GM20000 (cell line): ENCODE measurements at regions not wholly inside any gene's neighbourhood (a gene's known extent, or its start where the extent isn't known, plus 50 kb on each side); places are given as distances from the start of the nearest gene placed in this dataset.

Source experiments
- DNase-seq: peaks from one replicate; pipeline ENCODE4 v3.0.0; 2012; ENCODE audit warnings: low spot score
- TF ChIP-seq, protein P1 (sequence below): IDR thresholded peaks from 2 replicates; pipeline ENCODE4 v1.5.1; 2012; ENCODE audit warnings: mild to moderate bottlenecking, control low read depth; ENCODE audit errors: extremely low read depth, missing control alignments

DNA sequence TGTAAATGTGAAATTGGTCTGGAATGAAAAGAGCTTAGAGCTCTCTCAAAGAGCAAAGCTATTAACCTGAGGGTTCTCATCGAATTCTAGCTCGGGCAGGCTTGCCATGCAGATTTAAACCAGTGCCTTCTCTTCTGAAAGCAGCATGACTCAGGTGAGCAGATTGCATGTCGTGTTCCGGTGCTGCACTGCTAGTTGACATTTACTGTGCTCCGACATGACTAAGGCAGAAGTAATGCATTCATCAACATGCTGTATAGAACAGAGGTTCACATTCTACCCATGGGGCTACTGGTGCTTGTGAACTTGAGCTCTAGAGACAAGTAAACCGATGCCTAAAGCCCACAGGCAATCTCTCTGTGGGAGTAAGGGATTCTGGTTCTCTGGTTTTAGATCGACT lies 947.7 kb downstream of the EFNB2 start:
- TF ChIP-seq, protein P1, sequence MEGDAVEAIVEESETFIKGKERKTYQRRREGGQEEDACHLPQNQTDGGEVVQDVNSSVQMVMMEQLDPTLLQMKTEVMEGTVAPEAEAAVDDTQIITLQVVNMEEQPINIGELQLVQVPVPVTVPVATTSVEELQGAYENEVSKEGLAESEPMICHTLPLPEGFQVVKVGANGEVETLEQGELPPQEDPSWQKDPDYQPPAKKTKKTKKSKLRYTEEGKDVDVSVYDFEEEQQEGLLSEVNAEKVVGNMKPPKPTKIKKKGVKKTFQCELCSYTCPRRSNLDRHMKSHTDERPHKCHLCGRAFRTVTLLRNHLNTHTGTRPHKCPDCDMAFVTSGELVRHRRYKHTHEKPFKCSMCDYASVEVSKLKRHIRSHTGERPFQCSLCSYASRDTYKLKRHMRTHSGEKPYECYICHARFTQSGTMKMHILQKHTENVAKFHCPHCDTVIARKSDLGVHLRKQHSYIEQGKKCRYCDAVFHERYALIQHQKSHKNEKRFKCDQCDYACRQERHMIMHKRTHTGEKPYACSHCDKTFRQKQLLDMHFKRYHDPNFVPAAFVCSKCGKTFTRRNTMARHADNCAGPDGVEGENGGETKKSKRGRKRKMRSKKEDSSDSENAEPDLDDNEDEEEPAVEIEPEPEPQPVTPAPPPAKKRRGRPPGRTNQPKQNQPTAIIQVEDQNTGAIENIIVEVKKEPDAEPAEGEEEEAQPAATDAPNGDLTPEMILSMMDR, result no peak
- no peak for DNase-seq

DNA sequence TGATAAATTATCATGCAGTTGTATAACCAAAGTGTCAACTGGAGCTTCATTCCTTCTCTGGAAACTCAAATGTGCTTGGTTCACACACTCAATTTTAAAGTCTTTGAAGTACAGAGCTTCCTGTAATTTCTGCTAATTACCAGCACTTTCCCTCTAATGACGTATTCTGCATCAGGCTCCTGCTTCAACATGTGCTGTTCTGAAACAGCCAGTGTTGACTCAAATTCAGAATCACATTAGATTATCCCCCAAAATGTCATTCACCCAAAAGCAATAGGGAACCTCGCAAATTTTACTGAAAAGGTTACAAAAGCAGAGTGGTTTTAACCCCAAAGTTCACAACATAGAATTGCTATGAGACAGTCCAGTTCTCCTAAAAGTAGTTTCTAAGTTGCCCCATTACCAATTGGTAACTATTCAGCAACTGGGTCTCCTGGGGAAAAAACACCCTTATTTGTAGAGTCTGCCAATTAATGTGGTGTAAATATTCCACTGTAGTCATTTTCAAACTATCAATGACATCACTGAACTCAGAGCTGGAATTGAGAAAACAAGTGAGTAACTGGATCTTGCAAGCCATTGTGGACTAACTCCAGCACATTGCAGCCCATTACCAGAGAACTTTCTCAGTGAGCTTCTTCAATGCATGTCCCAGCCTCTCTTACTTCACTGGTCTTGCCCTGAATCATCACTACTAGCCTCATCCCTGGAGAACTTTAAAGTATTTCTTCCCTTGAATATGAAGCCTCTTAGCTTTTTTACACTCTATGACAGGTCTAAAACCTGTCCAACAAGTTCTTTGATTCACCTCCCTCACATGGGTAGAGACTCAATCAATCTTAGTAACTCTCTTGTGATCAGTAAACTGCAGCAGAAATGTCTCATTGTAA lies 955.4 kb downstream of the EFNB2 start:
- TF ChIP-seq, protein P1, result no peak
- DNase-seq, result no peak

DNA sequence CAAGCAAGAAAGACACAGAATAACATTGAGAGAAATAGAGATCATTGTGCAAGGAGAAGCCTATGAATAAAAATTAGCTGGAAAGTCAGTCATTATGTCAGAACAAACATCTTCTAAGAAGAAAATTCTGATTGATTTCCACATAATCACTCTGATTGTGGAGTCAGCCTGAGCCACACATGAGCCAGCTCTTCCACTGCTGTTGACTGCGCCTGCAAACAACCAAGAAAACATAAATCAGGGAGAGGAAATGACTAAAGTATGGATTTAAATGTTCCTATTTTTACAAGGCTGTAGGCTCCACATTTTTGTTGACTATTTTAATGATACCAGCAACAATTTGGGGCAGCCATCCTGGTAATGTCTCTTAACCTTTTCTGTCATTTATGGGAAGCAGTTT lies 962.3 kb downstream of the EFNB2 start:
- DNase-seq, result no peak

DNA sequence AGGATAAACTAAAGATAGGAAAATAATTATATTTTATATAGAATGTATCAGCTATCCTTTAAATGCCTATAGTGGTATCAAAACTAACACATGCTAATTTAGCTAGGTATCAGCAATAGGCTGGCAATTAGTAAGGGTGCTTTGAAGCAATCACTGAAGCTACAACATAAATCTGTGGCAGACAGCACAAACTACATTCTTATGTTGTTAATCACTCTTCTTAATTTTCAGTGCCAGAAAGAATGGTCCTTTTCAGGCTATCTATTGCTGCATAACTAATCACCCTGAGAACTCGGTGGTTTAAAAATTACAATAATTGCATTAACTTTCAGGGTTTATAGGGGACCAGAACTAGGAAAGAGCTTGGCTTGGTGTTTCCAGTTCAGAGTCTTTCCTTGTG lies 963.1 kb downstream of the EFNB2 start:
- TF ChIP-seq, protein P1, result no peak
- DNase-seq, result no peak

More for the DNA sequence above, 962.3 kb downstream of the EFNB2 start:
- TF ChIP-seq, protein P1, result no peak

DNA sequence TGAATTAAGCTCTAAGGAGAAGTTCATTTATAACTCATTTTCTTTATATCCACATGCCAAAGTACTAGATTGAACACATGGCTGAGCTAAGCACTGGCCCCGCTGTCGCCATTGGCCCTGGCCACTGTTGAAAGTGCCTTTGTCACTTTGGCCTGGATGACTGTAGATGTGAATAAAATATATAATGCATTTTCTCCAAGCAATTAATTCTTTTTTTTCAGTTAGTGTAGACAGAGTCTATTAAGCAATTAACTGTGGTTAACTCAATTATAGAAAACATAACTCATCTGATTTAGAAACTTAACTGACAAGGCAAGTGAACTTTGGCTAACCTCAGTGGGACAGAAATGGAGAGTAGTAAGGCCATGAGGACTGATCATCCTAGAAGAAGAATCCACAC lies 965.6 kb downstream of the EFNB2 start:
- no peak for DNase-seq
- TF ChIP-seq, protein P1, result no peak

DNA sequence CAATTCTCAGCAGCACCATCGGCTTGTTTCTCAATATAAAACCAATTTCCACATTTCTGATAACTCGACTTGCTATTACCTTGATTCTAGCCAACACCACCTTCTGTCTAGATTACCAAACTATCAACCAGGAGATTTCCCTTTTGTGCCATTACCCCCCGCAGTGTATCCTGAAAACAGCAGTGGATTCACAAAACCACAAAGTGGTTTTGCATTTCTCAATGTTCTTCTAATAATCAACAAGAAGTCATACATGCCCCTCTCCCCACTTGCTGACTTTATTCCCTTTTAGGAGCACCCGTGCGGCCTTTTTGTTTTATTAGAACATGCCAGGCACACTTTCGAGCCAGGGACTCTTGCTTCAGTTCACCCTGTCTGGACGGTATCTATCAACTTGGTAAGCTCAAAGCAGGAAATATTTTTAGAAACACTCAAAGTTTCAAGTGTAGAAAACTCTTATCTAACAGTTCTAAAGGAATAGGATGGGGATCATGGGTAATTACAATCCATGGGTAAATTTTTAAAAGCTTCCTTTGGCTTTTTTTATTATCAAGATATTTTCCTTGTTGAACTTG lies 967.4 kb downstream of the EFNB2 start:
- no peak for DNase-seq
- TF ChIP-seq, protein P1, result no peak

DNA sequence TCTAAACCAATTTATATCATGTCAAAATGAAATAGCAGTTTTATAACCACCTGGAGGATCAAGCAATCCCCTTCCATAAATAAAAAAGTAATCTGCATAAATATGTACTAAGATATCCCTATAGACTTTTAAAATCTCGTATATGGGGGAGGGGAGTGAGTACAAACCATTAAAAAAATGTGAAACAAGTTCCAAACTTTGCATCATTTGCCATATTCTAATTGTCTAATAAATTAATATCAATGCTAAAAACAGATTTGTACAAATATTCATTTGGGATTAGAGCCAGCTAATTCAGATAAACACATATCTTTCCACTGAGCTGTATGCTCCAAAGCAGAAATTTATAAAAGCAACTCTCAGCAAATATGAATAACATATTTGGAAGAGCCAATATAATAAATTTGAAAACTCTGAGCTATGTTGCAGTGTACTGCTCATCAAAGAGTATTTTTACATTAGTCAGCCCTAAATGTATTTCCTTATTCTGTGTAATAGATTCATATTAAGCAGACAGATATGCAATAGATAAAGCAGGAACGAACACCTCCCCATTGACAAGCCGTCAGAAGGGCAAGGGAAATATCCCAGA lies 970.2 kb downstream of the EFNB2 start:
- DNase-seq, result no peak
- TF ChIP-seq, protein P1, result no peak
